Midbrain (tissue), 1 donor: ENCODE measurements at regions not wholly inside any gene's neighbourhood (a gene's known extent, or its start where the extent isn't known, plus 50 kb on each side); places are given as distances from the start of the nearest gene placed in this dataset.

Source experiments
- DNase-seq: peaks from one replicate; lab custom pipeline; 2025; lab: John Stamatoyannopoulos, UW

- DNase-seq: no peak
Measured at GRCh38 chr11:114758627-114759026, 80.3 kb downstream of the NXPE2 start.

- DNase-seq: peak; percentile 69
Measured at GRCh38 chr11:114762408-114762807, 84.1 kb downstream of the NXPE2 start.

GRCh38 chr11:114764563-114764962 lies 86.2 kb downstream of the NXPE2 start:
- DNase-seq: no peak

GRCh38 chr11:114771172-114771571 lies 92.8 kb downstream of the NXPE2 start:
- DNase-seq: no peak

GRCh38 chr11:114773541-114774338 lies 95.4 kb downstream of the NXPE2 start:
- DNase-seq: no peak

GRCh38 chr11:114774599-114775361 lies 96.5 kb downstream of the NXPE2 start:
- DNase-seq: peak; percentile 77

GRCh38 chr11:114775875-114776621 lies 97.7 kb downstream of the NXPE2 start:
- no peak for DNase-seq

GRCh38 chr11:114776956-114777355 lies 98.6 kb downstream of the NXPE2 start:
- no peak for DNase-seq

- DNase-seq: no peak
Measured at GRCh38 chr11:114779189-114779588, 100.9 kb downstream of the NXPE2 start.

- no peak for DNase-seq
Measured at GRCh38 chr11:114782650-114783310, 104.5 kb downstream of the NXPE2 start.

- no peak for DNase-seq
Measured at GRCh38 chr11:114783805-114784204, 105.5 kb downstream of the NXPE2 start.

- no peak for DNase-seq
Measured at GRCh38 chr11:114784216-114784615, 105.9 kb downstream of the NXPE2 start.

- DNase-seq: no peak
Measured at GRCh38 chr11:114784891-114785290, 106.6 kb downstream of the NXPE2 start.

GRCh38 chr11:114785820-114786219 lies 107.5 kb downstream of the NXPE2 start:
- DNase-seq: no peak

- DNase-seq: no peak
Measured at GRCh38 chr11:114787126-114787525, 108.8 kb downstream of the NXPE2 start.

GRCh38 chr11:114790910-114791309 lies 112.6 kb downstream of the NXPE2 start:
- DNase-seq: no peak

- no peak for DNase-seq
Measured at GRCh38 chr11:114794048-114794684, 115.8 kb downstream of the NXPE2 start.

- no peak for DNase-seq
Measured at GRCh38 chr11:114796954-114797721, 118.8 kb downstream of the NXPE2 start.

GRCh38 chr11:114799476-114799875 lies 121.1 kb downstream of the NXPE2 start:
- DNase-seq: no peak

- DNase-seq: no peak
Measured at GRCh38 chr11:114801773-114802172, 123.4 kb downstream of the NXPE2 start.

- no peak for DNase-seq
Measured at GRCh38 chr11:114802878-114803277, 124.6 kb downstream of the NXPE2 start.
